HG03460 (cell line): ENCODE measurements at regions not wholly inside any gene's neighbourhood (a gene's known extent, or its start where the extent isn't known, plus 50 kb on each side); places are given as distances from the start of the nearest gene placed in this dataset.
"Not testable (repeated sequence)": the region's sequence is repeated elsewhere in the genome, so short reads cannot be mapped to it uniquely, and the experiment has no call there.

Source experiments
- ATAC-seq: cut with Tn5 transposase; IDR thresholded peaks from one replicate; pipeline ENCODE4 v1.9.1; 2021; ENCODE audit not compliant: unreplicated experiment

DNA sequence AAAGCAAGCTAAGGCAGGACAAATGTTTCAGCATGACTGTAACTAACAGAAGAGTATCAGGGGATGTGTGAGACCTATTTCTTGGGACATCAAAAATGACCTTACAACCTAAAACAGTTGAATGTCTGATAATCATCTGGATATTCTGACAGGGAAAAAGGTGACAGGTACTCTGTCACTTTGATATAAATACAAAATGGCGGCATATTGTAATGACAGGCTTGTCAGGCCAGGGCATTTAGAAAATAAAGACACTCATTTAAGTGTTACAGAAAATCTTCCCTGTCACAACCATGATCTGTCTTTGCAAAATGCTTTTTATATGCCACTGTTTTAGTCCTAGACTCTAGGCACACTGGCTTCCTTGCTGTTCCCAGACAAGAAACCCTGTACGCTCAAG lies 1033.3 kb upstream of the FLRT2 start:
- ATAC-seq, result no peak

DNA sequence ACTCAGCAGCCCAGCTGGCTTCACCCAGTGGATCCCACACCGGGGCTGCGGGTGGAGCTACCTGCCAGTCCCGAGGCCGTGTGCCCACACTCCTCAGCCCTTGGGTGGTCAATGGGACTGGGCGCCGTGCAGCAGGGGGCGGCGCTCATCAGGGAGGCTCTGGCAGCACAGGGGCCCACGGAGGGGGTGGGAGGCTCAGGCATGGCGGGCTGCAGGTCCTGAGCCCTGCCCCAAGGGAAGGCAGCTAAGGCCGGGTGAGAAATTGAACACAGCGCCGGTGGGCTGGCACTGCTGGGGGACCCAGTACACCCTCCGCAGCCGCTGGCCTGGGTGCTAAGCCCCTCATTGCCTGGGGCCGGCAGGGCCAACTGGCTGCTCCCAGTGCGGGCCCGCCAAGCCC lies 1017.1 kb upstream of the FLRT2 start:
- ATAC-seq, result not testable (repeated sequence)

DNA sequence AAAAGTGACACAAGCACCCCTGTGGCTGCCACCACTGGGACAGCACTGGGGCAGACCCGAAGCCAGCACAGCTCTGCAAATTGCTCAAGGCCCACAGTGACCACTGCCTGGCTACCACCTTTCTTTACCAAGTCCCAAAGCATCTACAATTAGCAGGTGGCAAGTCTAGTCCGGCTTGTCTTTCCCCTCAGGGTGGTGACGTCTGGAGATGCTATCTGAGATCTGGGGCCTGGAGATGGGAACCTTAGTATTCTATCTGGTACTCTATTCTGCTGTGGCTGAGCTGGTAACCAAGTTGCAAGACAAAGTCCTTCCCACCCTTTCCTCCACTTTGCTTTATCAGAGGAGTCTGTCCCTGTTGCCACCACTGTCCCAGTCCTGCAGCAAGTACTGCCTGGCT lies 1010.1 kb upstream of the FLRT2 start:
- no peak for ATAC-seq

DNA sequence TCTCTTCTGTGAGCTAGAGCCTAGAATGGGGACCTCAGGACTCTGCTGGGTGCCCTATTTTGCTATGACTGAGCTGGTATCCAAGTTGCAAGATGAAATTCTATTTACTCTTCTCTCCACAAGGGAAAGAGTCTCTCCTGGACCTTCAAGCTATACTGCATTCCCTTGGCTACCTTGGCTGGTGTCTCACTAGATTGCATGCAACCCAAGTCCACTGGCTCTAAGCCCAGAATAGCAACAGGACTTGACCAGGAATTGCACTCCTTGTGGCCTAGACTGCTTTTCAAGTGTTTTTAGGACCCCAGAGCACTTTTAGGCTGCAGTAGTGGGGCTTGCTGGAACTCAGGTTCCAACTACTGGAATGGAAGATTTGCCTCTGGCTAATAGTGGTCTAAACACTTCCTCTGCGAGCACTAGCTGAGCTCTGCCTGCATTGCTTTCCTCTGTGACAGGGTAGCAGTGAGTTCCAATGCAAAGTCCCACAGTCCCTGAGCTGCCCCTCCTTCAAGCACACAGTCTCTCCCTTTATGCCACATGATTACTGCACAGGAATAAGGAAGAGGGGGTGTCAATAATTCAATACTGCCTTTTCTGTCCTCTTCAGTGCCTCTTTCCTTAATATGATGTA lies 1009.1 kb upstream of the FLRT2 start:
- ATAC-seq, result no peak

DNA sequence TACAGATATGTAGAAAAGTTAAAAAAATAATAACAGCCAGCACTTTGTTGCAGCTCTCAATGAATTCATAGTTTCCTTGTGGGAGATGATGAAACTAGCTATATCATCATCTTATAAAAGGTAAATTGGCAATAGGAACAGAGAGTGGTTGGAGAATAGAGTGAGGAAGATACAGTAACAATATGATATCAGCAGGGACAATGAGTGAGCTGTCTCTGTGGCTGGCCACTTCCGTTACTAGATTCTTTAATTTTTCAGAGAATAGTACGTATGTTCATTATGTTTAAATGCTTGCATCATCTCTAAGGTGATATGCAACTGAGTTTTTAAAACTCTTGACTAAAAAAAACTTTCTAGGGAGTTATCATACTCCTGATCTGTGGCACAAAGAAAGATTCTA lies 1006.2 kb upstream of the FLRT2 start:
- ATAC-seq, result no peak

DNA sequence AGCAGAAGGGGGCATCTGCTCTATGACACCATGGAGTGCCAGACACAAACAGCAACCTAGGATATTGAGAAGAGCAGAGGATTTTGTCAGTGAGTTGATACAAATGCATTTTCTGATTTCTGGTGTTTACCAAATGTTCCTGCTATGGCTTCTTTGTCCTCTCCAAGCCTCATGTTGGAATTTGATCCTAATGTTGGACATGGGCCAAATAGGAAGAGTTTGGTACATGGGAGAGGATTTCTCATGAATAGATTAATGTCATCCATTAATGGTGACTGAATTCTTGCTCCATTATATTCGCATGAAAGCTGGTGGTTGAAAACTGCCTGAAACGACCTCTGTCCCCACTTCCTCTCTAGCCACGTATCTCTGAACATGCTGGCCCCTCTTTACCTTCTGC lies 1002.2 kb upstream of the FLRT2 start:
- no peak for ATAC-seq

DNA sequence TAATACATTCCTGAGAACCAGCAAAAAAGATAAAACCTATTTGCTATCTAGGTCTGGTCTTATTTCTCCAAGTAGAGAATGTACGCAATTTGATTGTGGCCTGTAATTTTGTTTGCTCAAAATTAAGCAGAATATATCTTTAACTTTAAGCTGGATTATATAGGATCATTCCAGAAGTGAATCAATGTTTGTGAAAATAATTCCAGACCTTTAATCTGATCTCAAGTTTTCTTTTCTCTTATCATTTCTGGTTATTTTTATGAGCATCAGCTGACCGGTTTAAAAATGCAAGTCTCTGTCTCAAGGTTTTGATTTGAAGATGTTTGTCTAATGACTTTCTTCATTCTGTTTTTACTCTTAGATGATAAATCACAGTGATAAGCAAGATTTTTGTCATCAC lies 997.9 kb upstream of the FLRT2 start:
- ATAC-seq, result no peak

DNA sequence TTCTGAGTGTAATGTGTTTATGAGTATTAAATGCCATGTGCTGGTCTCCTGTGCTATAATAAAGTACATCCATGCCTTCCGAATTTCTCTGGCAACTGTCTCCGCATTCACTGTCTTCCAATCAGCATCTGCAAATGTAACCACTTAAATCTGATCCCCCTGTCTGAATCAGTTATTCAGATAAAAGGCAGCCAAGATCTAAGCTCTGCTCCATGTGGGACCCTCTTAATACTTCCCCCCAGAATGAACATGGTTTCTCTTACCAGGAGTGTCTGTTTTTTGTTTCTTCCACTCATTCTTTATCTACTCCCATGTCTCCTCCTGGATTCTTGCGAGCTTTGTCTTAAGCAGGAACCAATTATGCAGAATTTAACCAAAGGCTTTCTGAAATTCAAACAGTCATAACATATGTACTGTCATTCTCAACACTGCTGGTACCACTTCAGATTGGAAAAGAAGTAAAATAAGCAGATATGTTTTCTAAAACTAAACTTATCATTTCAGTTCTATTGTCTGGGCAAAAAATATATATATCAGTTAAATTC lies 996.7 kb upstream of the FLRT2 start:
- no peak for ATAC-seq

DNA sequence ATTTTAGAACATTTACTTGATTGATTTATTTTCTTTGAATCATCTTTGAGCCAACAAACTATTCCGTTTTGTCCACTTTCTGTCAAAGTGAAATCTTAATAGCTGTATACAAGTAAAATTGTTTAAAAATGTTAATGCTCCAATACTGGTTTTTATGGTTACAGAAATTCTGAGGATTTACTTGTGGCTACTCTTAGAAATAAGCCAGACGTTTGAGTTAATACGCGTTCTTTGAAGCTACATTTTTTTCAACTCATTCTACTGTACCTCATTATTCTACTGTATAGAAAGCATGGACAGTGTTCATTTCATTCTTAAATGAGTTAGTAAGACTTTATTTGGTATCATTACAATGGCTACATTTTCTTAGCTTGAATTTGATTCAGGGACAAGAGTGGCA lies 996.2 kb upstream of the FLRT2 start:
- no peak for ATAC-seq

DNA sequence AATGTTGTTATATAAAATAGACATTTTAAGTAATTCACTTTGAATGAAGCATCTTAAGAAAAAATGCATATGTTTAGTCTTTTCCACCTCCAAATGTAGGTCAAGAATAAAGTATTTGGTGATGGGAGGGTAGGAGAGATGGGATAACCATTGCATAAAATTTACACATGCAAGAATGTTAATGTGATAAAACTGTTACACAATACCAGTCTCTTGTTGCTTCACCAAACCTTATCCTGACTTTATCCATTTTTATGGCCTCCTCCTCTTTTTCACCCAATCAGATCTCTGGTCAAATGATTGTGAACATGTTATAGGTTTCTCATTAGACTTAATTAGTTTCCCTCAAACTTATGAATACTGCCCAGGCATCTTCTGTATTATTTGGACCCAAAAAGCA lies 994.5 kb upstream of the FLRT2 start:
- ATAC-seq, result no peak

DNA sequence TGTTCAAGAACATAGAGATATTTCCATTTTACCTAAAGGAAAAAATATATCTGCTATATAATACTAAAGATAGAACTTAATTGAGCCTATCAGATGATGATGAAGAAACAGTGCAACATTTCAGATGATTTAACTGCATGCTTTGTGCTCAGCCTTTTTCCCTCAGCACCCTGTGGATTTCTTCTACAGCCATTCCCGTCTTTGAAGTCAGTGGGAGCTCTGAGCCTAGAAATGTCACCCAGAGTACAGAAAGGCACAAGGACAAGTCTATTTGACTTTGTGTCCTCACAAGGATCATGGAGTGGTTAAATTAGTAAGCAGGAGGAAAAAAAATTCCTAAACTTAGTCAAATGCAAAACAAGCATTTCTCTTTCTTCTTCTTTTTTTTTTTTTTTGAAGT lies 994.0 kb upstream of the FLRT2 start:
- no peak for ATAC-seq

DNA sequence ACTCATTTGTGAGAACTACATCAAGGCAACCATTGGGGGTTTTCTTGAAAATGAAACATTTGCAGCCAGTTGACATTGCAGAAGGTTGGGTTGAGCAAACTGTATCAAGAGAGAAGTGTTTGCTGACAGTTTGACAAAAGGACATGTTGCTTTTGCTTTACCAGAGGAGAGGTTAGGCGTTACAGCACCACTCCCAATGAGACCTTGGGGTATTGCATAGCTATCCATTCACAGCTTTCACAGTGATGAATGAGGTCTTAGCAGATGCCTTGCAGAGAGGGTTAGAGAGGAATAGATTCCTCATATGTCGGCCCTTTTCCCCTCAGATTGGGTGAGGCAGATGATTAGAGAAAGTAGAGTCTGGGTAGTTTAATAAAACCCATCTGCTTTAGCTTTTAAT lies 988.9 kb upstream of the FLRT2 start:
- ATAC-seq, result no peak

DNA sequence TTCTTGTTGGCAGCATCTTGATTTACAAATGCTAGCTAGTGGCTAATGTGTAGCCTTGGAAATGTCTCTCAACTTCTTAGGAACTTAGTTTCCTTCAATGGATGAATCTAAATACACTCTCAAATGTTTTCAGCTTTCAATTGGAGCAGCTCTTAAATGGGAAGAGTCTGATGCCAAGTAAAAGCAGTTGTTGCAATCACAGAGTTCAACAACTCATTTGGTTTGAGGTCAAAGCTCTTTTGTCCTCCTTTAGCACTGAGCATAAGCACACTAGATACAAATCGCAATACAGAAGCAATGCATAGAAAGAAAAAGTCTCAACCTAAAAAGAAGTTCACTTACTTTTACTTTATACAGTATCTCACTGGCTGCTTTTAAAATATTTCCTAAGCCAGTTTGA lies 986.1 kb upstream of the FLRT2 start:
- no peak for ATAC-seq

DNA sequence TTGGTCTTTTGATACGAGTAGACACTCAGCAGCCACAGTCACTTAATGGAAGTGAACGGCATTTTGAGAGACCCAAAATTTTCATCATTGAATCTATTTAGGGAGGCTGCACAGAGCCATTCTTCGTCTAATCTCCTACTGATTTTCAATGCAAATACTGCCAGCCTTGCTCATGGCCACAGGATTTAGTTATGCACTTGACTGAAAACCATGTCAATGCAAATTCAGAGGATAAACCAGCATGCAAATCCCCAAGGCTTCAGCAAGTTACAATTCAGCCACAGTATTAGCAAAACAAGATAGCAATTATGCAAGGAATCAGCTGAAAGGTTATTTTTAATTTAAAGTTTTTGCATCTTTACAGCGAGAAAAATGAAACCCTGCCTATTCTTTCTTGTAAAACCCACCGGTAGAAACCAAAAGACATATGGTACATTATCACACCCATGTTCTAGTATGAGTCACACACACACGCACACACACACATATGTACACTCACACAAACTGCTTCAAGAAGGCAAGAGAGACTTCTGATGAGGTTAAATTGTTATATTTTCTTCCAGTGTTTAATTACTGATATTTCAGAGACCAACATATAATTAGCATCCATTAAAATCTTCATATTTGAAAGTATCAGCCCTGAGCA lies 985.3 kb upstream of the FLRT2 start:
- no peak for ATAC-seq

DNA sequence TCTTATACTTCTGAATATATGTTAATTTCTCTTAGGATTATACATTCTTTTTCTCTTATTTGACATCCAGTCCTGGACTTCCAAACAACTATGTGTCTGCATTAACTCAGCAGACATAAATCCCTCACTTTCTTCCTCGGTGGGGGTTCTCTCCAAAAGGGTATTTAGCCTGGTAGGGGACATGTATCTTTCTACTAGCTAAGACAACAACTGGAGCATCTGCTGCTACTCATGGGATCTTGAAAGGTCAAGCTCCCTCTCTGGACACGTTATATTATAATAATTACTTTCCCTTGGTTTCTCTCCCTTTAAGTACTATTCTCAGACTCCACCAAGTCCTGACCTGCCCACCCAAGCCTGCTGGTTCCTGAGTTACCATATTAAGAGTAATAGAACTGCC lies 983.7 kb upstream of the FLRT2 start:
- ATAC-seq, result no peak

DNA sequence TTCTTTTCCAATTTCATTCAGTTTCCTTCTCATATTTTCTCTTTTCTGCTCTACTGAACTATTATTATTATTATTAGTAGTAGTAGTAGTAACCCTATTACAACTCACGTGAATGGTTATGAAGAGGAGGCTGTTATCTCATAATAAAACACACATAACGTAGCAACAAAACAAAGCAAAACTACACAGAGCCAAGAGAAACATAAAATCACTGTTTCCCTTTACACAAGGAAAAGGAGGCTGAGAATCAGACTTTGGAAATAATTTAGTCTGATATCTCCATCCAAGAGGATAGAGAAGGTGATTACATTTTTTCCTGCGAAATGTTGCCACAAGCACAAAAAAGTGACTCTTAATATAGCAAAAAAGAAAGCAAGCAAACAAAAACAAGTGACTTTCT lies 975.8 kb upstream of the FLRT2 start:
- ATAC-seq, result no peak

DNA sequence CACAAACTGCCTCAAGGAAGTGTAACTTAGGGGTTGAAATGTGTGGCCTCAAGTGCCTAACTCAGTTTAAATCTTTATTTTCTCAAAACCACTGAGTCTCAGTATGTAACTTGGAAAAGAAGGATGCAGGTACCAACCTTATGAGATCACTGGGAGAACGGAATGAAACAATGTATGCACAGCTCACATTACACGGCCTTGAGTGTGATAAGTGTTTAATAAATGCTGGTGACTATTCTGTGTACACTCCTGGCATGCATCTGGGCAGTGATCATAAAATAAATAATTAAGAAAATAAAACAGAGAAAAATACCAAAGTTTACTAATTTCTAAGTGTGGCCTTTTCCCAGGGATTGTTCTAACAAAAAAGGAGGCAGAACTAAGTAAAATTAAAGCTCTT lies 974.5 kb upstream of the FLRT2 start:
- no peak for ATAC-seq

DNA sequence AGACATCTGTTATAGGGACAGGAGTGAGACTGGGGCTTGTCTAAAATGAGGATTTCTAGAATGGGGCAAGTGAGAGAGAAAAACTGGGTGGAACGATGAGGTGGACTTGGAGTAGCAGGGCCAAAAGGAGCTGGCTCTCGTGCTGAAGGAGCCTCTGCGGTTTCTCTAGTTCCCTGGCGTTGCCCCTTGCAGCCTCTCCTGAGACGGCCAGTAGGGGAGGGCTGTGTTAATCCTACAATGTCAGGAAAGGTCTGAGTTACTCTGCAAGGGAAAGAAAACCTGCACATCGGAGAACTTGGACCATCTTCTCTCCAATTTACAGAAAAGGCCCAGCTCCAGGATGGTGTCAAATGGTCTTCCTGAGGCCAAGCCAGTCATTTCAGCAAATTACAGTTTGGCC lies 963.8 kb upstream of the FLRT2 start:
- ATAC-seq, result no peak

DNA sequence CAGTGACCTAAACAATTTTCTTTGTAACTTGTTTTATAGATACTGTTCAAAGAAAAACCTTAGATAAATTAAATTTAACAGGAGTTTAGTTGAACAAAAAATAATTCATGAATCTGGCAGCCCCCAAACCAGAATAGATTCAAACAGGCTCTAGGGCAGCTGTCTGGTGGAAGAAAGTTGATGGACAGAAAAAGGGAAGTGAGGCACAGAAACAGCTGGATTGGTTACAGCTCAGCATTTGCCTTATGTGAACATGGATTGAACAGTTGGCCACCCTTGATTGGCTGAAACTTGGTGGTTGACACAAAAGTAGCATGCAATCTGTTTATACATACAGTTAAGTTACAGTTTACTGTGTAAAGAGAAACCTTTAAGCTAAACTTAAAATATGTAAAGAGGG lies 954.3 kb upstream of the FLRT2 start:
- no peak for ATAC-seq

DNA sequence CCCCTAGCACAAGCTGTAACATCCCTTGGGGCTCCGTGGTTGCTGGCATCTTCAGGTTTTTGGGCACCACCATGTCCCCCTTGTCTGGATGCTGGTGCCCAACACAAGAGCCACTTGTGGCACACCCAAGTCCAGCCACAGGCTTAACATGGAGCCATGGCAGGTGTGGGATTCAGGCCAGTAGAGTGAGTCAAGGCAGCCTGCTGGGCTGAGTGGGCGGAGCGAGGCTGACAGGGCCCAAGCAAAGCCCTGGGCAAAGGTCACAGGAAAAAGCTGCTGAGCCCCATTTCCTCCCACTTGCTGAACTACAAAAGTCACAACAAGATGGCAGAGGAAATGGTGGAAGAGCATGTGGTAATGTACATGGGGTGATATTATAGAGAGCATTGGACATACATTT lies 950.7 kb upstream of the FLRT2 start:
- no peak for ATAC-seq

DNA sequence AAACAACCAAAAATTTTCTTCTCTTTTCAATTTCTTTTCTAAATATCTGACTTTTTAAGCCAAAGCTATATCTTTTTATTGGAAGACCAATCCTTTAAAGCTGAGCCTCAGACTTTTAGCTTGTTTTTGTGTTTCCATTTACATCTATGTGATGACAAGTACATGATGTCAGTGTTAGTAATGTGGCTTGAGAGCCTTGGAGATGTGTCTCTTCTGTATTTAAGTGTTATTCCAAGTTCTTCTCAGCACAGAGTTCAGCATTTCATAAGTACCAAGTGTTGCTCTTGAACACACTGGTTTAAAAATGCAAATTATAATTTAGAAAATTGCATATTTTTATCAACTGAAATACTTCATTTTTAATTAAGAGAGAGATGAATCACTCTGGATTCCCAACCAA lies 948.9 kb upstream of the FLRT2 start:
- no peak for ATAC-seq

DNA sequence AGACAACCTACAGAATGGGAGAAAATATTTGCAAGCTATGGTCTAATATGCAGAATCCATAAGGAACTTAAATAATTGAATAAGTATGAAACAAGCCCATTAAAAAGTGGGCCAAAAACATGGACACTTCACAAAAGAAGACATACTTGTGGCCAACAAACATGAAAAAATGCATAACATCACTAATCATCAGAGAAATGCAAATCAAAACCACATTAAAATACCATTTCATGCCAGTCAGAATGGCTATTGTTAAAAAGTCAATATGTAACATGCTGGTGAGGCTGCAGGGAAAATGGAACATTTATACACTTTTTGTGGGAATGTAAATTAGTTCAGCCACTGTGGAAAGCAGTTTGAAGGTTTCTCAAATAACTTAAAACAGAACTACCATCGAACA lies 945.4 kb upstream of the FLRT2 start:
- no peak for ATAC-seq

DNA sequence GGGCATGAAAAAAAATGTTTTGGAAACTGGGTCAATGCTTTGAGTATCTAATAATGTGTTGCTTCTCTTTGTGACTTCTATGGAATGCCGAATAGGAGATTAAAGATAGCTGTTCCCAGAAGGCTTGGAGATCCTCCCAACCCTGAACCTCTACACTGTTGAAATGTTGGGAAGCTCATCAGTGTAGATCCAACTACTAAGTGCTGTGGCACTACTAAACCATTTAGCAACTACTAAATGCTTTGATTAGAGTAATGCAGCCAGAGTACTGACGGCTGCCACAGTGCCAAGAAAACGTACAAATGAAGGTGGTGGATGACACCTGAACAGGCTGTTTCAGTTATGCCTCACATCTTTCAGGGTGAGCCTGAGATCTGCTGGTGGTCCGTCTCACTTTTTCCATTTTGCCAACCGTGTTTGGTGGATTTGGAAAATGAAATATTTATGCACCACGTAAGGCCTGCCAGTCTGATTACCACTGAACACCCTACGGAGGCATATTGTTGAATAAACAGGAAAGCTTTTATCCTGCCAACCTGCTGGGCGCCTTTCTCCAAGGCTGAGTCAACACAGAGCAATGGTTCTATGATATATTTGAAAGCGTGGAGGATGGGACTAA lies 938.0 kb upstream of the FLRT2 start:
- no peak for ATAC-seq
